ENCODE measurements at regions not wholly inside any gene's neighbourhood (a gene's known extent, or its start where the extent isn't known, plus 50 kb on each side); places are given as distances from the start of the nearest gene placed in this dataset.

- H3K4me1 ChIP-seq (ENCODE audit: control insufficient read depth, insufficient read depth, low read length): no peaks in the 10 kb centered on the region
- no peak overlapping the region for H3K4me3 ChIP-seq (ENCODE audit: low read depth, low read length)
- H3K36me3 ChIP-seq (ENCODE audit: control insufficient read depth, insufficient read depth, low read length): no peaks in the 10 kb centered on the region
- DNase-seq (ENCODE audit: low read depth in 4 of 6, low spot score in 6 of 6): no peak
- WGBS (ENCODE audit: insufficient coverage): 85% methylated on average over 4 of the region's 7 CpGs
- no peaks in the 10 kb centered on the region for H3K27me3 ChIP-seq (ENCODE audit: control insufficient read depth, insufficient read depth, low read length)
- H3K27ac ChIP-seq (ENCODE audit: low read depth, low read length): no peak overlapping the region
- H3K9me3 ChIP-seq (ENCODE audit: control insufficient read depth, insufficient read depth, low read length): no peaks in the 10 kb centered on the region
Measured at GRCh38 chr3:167078070-167078622, 302.0 kb downstream of the ZBBX start.

- H3K36me3 ChIP-seq (ENCODE audit: control insufficient read depth, insufficient read depth, low read length): no peaks in the 10 kb centered on the region
- H3K4me1 ChIP-seq (ENCODE audit: control insufficient read depth, insufficient read depth, low read length): no peaks in the 10 kb centered on the region
- WGBS (ENCODE audit: insufficient coverage): no CpG with 5 or more reads among the region's 3 CpGs
- no peak for DNase-seq (ENCODE audit: low read depth in 4 of 6, low spot score in 6 of 6)
- H3K4me3 ChIP-seq (ENCODE audit: low read depth, low read length): no peak overlapping the region
- no peaks in the 10 kb centered on the region for H3K27me3 ChIP-seq (ENCODE audit: control insufficient read depth, insufficient read depth, low read length)
- no peak overlapping the region for H3K27ac ChIP-seq (ENCODE audit: low read depth, low read length)
- H3K9me3 ChIP-seq (ENCODE audit: control insufficient read depth, insufficient read depth, low read length): no peaks in the 10 kb centered on the region
Measured at GRCh38 chr3:167067787-167068161, 312.3 kb downstream of the ZBBX start.

GRCh38 chr3:167066977-167067786 is 312.9 kb downstream of the ZBBX start:
- no peaks in the 10 kb centered on the region for H3K9me3 ChIP-seq (ENCODE audit: control insufficient read depth, insufficient read depth, low read length)
- peak in 2 of 6 donors; percentile 7 to 85 for DNase-seq (ENCODE audit: low read depth in 4 of 6, low spot score in 6 of 6)
- H3K27ac ChIP-seq (ENCODE audit: low read depth, low read length): no peak overlapping the region
- H3K27me3 ChIP-seq (ENCODE audit: control insufficient read depth, insufficient read depth, low read length): no peaks in the 10 kb centered on the region
- H3K4me3 ChIP-seq (ENCODE audit: low read depth, low read length): no peak overlapping the region
- H3K4me1 ChIP-seq (ENCODE audit: control insufficient read depth, insufficient read depth, low read length): no peaks in the 10 kb centered on the region
- no CpG with 5 or more reads among the region's 5 CpGs for WGBS (ENCODE audit: insufficient coverage)
- no peaks in the 10 kb centered on the region for H3K36me3 ChIP-seq (ENCODE audit: control insufficient read depth, insufficient read depth, low read length)

- no peaks in the 10 kb centered on the region for H3K4me1 ChIP-seq (ENCODE audit: control insufficient read depth, insufficient read depth, low read length)
- no peaks in the 10 kb centered on the region for H3K9me3 ChIP-seq (ENCODE audit: control insufficient read depth, insufficient read depth, low read length)
- H3K36me3 ChIP-seq (ENCODE audit: control insufficient read depth, insufficient read depth, low read length): no peaks in the 10 kb centered on the region
- no peak overlapping the region for H3K27ac ChIP-seq (ENCODE audit: low read depth, low read length)
- WGBS (ENCODE audit: insufficient coverage): 50% methylated on average over 1 of the region's 1 CpG
- H3K27me3 ChIP-seq (ENCODE audit: control insufficient read depth, insufficient read depth, low read length): no peaks in the 10 kb centered on the region
- peak in 2 of 6 donors; percentile 3 to 86 for DNase-seq (ENCODE audit: low read depth in 4 of 6, low spot score in 6 of 6)
- H3K4me3 ChIP-seq (ENCODE audit: low read depth, low read length): no peak overlapping the region
Measured at GRCh38 chr3:167057581-167057980, 322.5 kb downstream of the ZBBX start.

GRCh38 chr3:167054926-167055325 is 325.2 kb downstream of the ZBBX start:
- Histone ChIP-seq H3K4me1 (ENCODE audit: control insufficient read depth, insufficient read depth, low read length) (no peaks in the 10 kb centered on the region), H3K4me3 (ENCODE audit: low read depth, low read length) (no peak overlapping the region), H3K27me3 (ENCODE audit: control insufficient read depth, insufficient read depth, low read length) (no peaks in the 10 kb centered on the region), H3K9me3 (ENCODE audit: control insufficient read depth, insufficient read depth, low read length) (no peaks in the 10 kb centered on the region), H3K27ac (ENCODE audit: low read depth, low read length) (no peak overlapping the region), H3K36me3 (ENCODE audit: control insufficient read depth, insufficient read depth, low read length) (no peaks in the 10 kb centered on the region)
- no CpG with 5 or more reads among the region's 2 CpGs for WGBS (ENCODE audit: insufficient coverage)
- peak in 1 of 6 donors; percentile 19 for DNase-seq (ENCODE audit: low read depth in 4 of 6, low spot score in 6 of 6)

- Histone ChIP-seq H3K4me3 (ENCODE audit: low read depth, low read length) (no peak overlapping the region), H3K4me1 (ENCODE audit: control insufficient read depth, insufficient read depth, low read length) (no peaks in the 10 kb centered on the region), H3K36me3 (ENCODE audit: control insufficient read depth, insufficient read depth, low read length) (no peaks in the 10 kb centered on the region), H3K9me3 (ENCODE audit: control insufficient read depth, insufficient read depth, low read length) (no peaks in the 10 kb centered on the region), H3K27ac (ENCODE audit: low read depth, low read length) (no peak overlapping the region), H3K27me3 (ENCODE audit: control insufficient read depth, insufficient read depth, low read length) (no peaks in the 10 kb centered on the region)
- DNase-seq (ENCODE audit: low read depth in 4 of 6, low spot score in 6 of 6): no peak
- 80% methylated on average over 1 of the region's 4 CpGs for WGBS (ENCODE audit: insufficient coverage)
Measured at GRCh38 chr3:167051421-167051820, 328.7 kb downstream of the ZBBX start.

GRCh38 chr3:167033866-167034265 is 346.2 kb downstream of the ZBBX start:
- no peak overlapping the region for H3K27ac ChIP-seq (ENCODE audit: low read depth, low read length)
- no peaks in the 10 kb centered on the region for H3K9me3 ChIP-seq (ENCODE audit: control insufficient read depth, insufficient read depth, low read length)
- H3K36me3 ChIP-seq (ENCODE audit: control insufficient read depth, insufficient read depth, low read length): no peaks in the 10 kb centered on the region
- no peaks in the 10 kb centered on the region for H3K27me3 ChIP-seq (ENCODE audit: control insufficient read depth, insufficient read depth, low read length)
- WGBS (ENCODE audit: insufficient coverage): no CpG with 5 or more reads among the region's 2 CpGs
- DNase-seq (ENCODE audit: low read depth in 4 of 6, low spot score in 6 of 6): no peak
- no peaks in the 10 kb centered on the region for H3K4me1 ChIP-seq (ENCODE audit: control insufficient read depth, insufficient read depth, low read length)
- H3K4me3 ChIP-seq (ENCODE audit: low read depth, low read length): no peak overlapping the region

GRCh38 chr3:167032267-167032876 is 347.7 kb downstream of the ZBBX start:
- no peak overlapping the region for H3K27ac ChIP-seq (ENCODE audit: low read depth, low read length)
- no CpG with 5 or more reads among the region's 5 CpGs for WGBS (ENCODE audit: insufficient coverage)
- no peaks in the 10 kb centered on the region for H3K27me3 ChIP-seq (ENCODE audit: control insufficient read depth, insufficient read depth, low read length)
- no peaks in the 10 kb centered on the region for H3K36me3 ChIP-seq (ENCODE audit: control insufficient read depth, insufficient read depth, low read length)
- H3K4me1 ChIP-seq (ENCODE audit: control insufficient read depth, insufficient read depth, low read length): no peaks in the 10 kb centered on the region
- H3K4me3 ChIP-seq (ENCODE audit: low read depth, low read length): no peak overlapping the region
- DNase-seq (ENCODE audit: low read depth in 4 of 6, low spot score in 6 of 6): peak in 4 of 6 donors; percentile 39 to 92 (median 68)
- H3K9me3 ChIP-seq (ENCODE audit: control insufficient read depth, insufficient read depth, low read length): no peaks in the 10 kb centered on the region

GRCh38 chr3:167031364-167032049 is 348.6 kb downstream of the ZBBX start:
- H3K27me3 ChIP-seq (ENCODE audit: control insufficient read depth, insufficient read depth, low read length): no peaks in the 10 kb centered on the region
- no peaks in the 10 kb centered on the region for H3K36me3 ChIP-seq (ENCODE audit: control insufficient read depth, insufficient read depth, low read length)
- DNase-seq (ENCODE audit: low read depth in 4 of 6, low spot score in 6 of 6): no peak
- 63% methylated on average over 6 of the region's 12 CpGs for WGBS (ENCODE audit: insufficient coverage)
- no peaks in the 10 kb centered on the region for H3K9me3 ChIP-seq (ENCODE audit: control insufficient read depth, insufficient read depth, low read length)
- H3K4me3 ChIP-seq (ENCODE audit: low read depth, low read length): no peak overlapping the region
- no peaks in the 10 kb centered on the region for H3K4me1 ChIP-seq (ENCODE audit: control insufficient read depth, insufficient read depth, low read length)
- no peak overlapping the region for H3K27ac ChIP-seq (ENCODE audit: low read depth, low read length)
